H1 (cell line): ENCODE measurements at regions not wholly inside any gene's neighbourhood (a gene's known extent, or its start where the extent isn't known, plus 50 kb on each side); places are given as distances from the start of the nearest gene placed in this dataset.
A peak's percentile ranks its signal among the peaks of the same experiment; 100 is the strongest.

Source experiments
- CTCF ChIA-PET: fragments of 300-600 bp; sonication (Branson Sonifier 250); formaldehyde crosslinking; loops from one replicate; lab custom pipeline; 2021; ENCODE audit not compliant: partially characterized antibody; lab: Charles Lee
- POLR2A ChIA-PET: fragments of 300-600 bp; sonication (Branson Sonifier 250); formaldehyde crosslinking; loops from one replicate; lab custom pipeline; 2021; ENCODE audit warnings: inconsistent platforms; ENCODE audit not compliant: partially characterized antibody; lab: Charles Lee
- DNase-seq, 2 experiments: peaks; one replicate each; pipeline versions ENCODE4 v3.0.0 to v3.0.0-alpha.2; 2010 to 2022; ENCODE audit warnings: low spot score in 2 of 2, low read depth in 1 of 2, mixed read lengths in 1 of 2
- FAIRE-seq: peaks from 2 replicates; lab custom pipeline; 2011; peaks lifted over from hg19 to GRCh38; lab: Jason Lieb, UNC
- H2AFZ ChIP-seq: 2 replicates; pipeline ENCODE4 v1.8.1; 2012; ENCODE audit warnings: low read length, inconsistent platforms
- H2AK5ac ChIP-seq: 2 replicates; pipeline ENCODE4 v1.6.1; 2013; ENCODE audit warnings: low read depth, low read length
- H2BK120ac ChIP-seq: replicated peaks from 2 replicates; pipeline ENCODE3; 2013; ENCODE audit warnings: low read depth, low read length, inconsistent platforms
- H2BK12ac ChIP-seq: 2 replicates; pipeline ENCODE4 v1.6.1; 2013; ENCODE audit warnings: low read depth, low read length
- H2BK15ac ChIP-seq: 2 replicates; pipeline ENCODE4 v1.6.1; 2013; ENCODE audit warnings: low read length
- H2BK20ac ChIP-seq: 2 replicates; pipeline ENCODE4 v1.6.1; 2013; ENCODE audit warnings: low read length
- H2BK5ac ChIP-seq: 2 replicates; pipeline ENCODE4 v1.6.1; 2013; ENCODE audit warnings: low read depth, low read length
- H3K14ac ChIP-seq: 2 replicates; pipeline ENCODE4 v1.6.1; 2013; ENCODE audit warnings: inconsistent platforms; ENCODE audit not compliant: insufficient read length
- H3K18ac ChIP-seq: 2 replicates; pipeline ENCODE4 v1.6.1; 2013; ENCODE audit warnings: low read length; ENCODE audit errors: extremely low read depth
- H3K23ac ChIP-seq: 2 replicates; pipeline ENCODE4 v1.6.1; 2013; ENCODE audit warnings: inconsistent platforms; ENCODE audit not compliant: insufficient read length
- H3K23me2 ChIP-seq: 2 replicates; pipeline ENCODE4 v1.6.1; 2013; ENCODE audit warnings: low read depth, low read length
- H3K27ac ChIP-seq: 2 replicates; pipeline ENCODE4 v1.6.1; 2011; ENCODE audit warnings: low read depth, low read length, inconsistent platforms
- H3K27me3 ChIP-seq, 4 experiments: replicated peaks in 1 of 4; 1 replicate in 1 of 4; 2 replicates in 3 of 4; pipeline versions ENCODE4 v1.6.1 to v1.8.1; 2011 to 2013; ENCODE audit warnings: low read length in 3 of 4, mild to moderate bottlenecking in 3 of 4, inconsistent platforms in 2 of 4, mixed read lengths in 2 of 4, moderate library complexity in 1 of 4; ENCODE audit not compliant: control insufficient read depth in 3 of 4, insufficient read depth in 3 of 4; ENCODE audit errors: extremely low read depth in 1 of 4
- H3K36me3 ChIP-seq, 4 experiments: 2 replicates each; pipeline versions ENCODE4 v1.6.1 to v1.8.1; 2011 to 2013; ENCODE audit warnings: mild to moderate bottlenecking in 4 of 4, low read length in 3 of 4, moderate library complexity in 2 of 4, control low read depth in 1 of 4, inconsistent platforms in 1 of 4; ENCODE audit not compliant: insufficient read depth in 4 of 4, control insufficient read depth in 2 of 4
- H3K4ac ChIP-seq: replicated peaks from 2 replicates; pipeline ENCODE3; 2013; ENCODE audit warnings: low read length, low read depth, mixed read lengths, inconsistent platforms; ENCODE audit not compliant: insufficient read length
- H3K4me1 ChIP-seq, 4 experiments: replicated peaks in 1 of 4; 1 replicate in 1 of 4; 2 replicates in 3 of 4; pipeline versions ENCODE4 v1.6.1 to v1.8.1; 2011 to 2013; ENCODE audit warnings: low read length in 3 of 4, inconsistent platforms in 2 of 4, mixed read lengths in 1 of 4; ENCODE audit not compliant: insufficient read depth in 4 of 4, control insufficient read depth in 3 of 4
- H3K4me2 ChIP-seq, 2 experiments: 2 replicates each; pipeline versions ENCODE4 v1.6.1 to v1.8.1; 2011 to 2013; ENCODE audit warnings: low read depth in 2 of 2, low read length in 2 of 2, control low read depth in 1 of 2, inconsistent platforms in 1 of 2, mild to moderate bottlenecking in 1 of 2; ENCODE audit not compliant: insufficient read depth in 1 of 2
- H3K4me3 ChIP-seq, 4 experiments: fragments of 200-600, 300-600 bp in 1 of 4; sonication (generic), shearing (Covaris generic), sonication (Bioruptor Twin) in 1 of 4; 2 replicates each; pipeline versions ENCODE4 v1.5.1 to v1.8.1; 2011 to 2016; ENCODE audit warnings: low read length in 4 of 4, low read depth in 3 of 4, control low read depth in 2 of 4, inconsistent platforms in 2 of 4, mild to moderate bottlenecking in 2 of 4, mixed read lengths in 1 of 4, moderate library complexity in 1 of 4; ENCODE audit not compliant: insufficient read depth in 2 of 4; ENCODE audit errors: extremely low read depth in 1 of 4
- H3K56ac ChIP-seq: replicated peaks from 2 replicates; pipeline ENCODE3; 2013; ENCODE audit warnings: low read depth, mild to moderate bottlenecking, mixed read lengths, low read length, inconsistent platforms; ENCODE audit not compliant: insufficient read length
- H3K79me1 ChIP-seq: 2 replicates; pipeline ENCODE4 v1.6.1; 2013; ENCODE audit warnings: low read depth, low read length, control low read depth
- H3K79me2 ChIP-seq, 2 experiments: 2 replicates each; pipeline versions ENCODE4 v1.6.1 to v1.8.1; 2012 to 2013; ENCODE audit warnings: low read length in 2 of 2, mild to moderate bottlenecking in 2 of 2, inconsistent platforms in 1 of 2; ENCODE audit not compliant: insufficient read depth in 2 of 2, control insufficient read depth in 1 of 2
- H3K9ac ChIP-seq, 4 experiments: replicated peaks in 1 of 4; 1 replicate in 1 of 4; 2 replicates in 3 of 4; pipeline versions ENCODE4 v1.6.1 to v1.8.1; 2011 to 2013; ENCODE audit warnings: low read depth in 3 of 4, low read length in 3 of 4, control low read depth in 2 of 4, mild to moderate bottlenecking in 2 of 4, moderate library complexity in 2 of 4, inconsistent platforms in 1 of 4; ENCODE audit errors: extremely low read depth in 1 of 4
- H3K9me3 ChIP-seq, 2 experiments: 2 replicates each; pipeline versions ENCODE4 v1.6.1 to v1.8.1; 2012 to 2013; ENCODE audit warnings: mild to moderate bottlenecking in 2 of 2, moderate library complexity in 2 of 2, control low read depth in 1 of 2, inconsistent platforms in 1 of 2, low read depth in 1 of 2, low read length in 1 of 2, mixed read lengths in 1 of 2; ENCODE audit not compliant: insufficient read depth in 2 of 2
- H4K20me1 ChIP-seq, 2 experiments: replicated peaks in 1 of 2; 2 replicates each; pipeline versions ENCODE3 to v1.8.1; 2011 to 2013; ENCODE audit warnings: inconsistent platforms in 2 of 2, low read length in 2 of 2, mild to moderate bottlenecking in 1 of 2; ENCODE audit not compliant: insufficient read depth in 2 of 2, control insufficient read depth in 1 of 2
- H4K5ac ChIP-seq: 2 replicates; pipeline ENCODE4 v1.6.1; 2013; ENCODE audit warnings: low read length, low read depth, mixed read lengths, inconsistent platforms; ENCODE audit not compliant: insufficient read length
- H4K8ac ChIP-seq: 2 replicates; pipeline ENCODE4 v1.8.0; 2013; ENCODE audit warnings: mild to moderate bottlenecking, moderate library complexity, low read length, inconsistent platforms; ENCODE audit not compliant: insufficient read depth; ENCODE audit errors: extremely low read depth
- H4K91ac ChIP-seq: replicated peaks from 2 replicates; pipeline ENCODE3; 2013; ENCODE audit warnings: low read length, mixed read lengths, inconsistent platforms; ENCODE audit not compliant: insufficient read length
- BACH1 ChIP-seq: IDR thresholded peaks from 2 replicates; pipeline ENCODE4 v1.6.1; 2012; ENCODE audit warnings: low read length, improper control_type of control experiment
- CEBPB ChIP-seq: IDR thresholded peaks from 2 replicates; pipeline ENCODE4 v1.6.1; 2012; ENCODE audit warnings: low read depth, low read length
- JUN ChIP-seq: IDR thresholded peaks from 2 replicates; pipeline ENCODE4 v1.6.1; 2011; ENCODE audit warnings: low read depth, mild to moderate bottlenecking, improper control_type of control experiment, low read length
- WGBS, 2 experiments: shearing (Covaris generic) in 1 of 2; methylation state at CpG; one replicate each; pipeline versions ENCODE4 v1.1.6 to v1.1.7; 2013 to 2015; ENCODE audit warnings: low lambda C conversion rate in 2 of 2, mixed read lengths in 2 of 2, inconsistent platforms in 1 of 2, low coverage in 1 of 2, missing lambda C conversion rate in 1 of 2; ENCODE audit not compliant: insufficient replicate concordance in 2 of 2, insufficient coverage in 1 of 2, insufficient read length in 1 of 2; ENCODE audit errors: extremely low coverage in 1 of 2, missing lambda C conversion rate in 1 of 2; 5-methylcytosine and 5-hydroxymethylcytosine counted together

DNA sequence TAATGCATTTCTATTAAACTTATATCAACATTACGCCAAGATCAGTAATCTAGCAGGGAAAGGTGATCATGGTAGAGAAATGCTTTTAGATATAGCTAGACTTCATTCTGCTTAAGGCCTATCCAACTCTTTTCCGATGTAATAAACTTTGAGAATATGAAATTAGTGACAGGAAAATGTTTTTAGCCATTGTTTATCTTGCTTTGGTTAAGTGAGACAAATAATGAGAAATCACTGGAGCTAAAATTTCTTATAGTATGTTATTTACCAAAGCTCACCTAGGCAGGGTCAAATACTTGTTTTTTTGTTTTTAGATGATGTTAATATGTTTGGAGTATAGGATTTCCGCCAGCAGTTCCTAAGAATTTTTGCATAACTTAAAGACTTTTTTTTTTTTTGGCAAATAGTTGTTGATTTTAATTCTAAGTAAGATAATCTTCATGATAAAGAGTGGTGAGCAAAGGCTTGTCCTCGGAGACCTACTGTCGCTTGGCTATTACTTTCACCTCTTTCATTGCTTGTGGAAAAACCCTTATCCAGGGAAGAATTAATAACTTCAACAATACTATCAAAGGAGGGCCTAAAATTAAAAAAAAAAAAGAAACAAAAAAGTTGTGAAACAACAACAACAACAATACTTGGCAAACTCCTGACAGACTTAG lies 98.3 kb downstream of the SOX4 start:
- POLR2A ChIA-PET, result interaction anchor here (0.6 to 1.7 kb wide), 4 partner anchors 9 to 98 kb away, joined by 3 to 6 read pairs (median 4); partner anchors contain the start of gene SOX4
- peaks cover 14 to 86% of the 10 kb centered on the region in 2 experiments for H3K79me2 ChIP-seq
- TF ChIP-seq BACH1 (no peak), JUN (no peak), CEBPB (no peak)

More for the DNA sequence above, 98.3 kb downstream of the SOX4 start:
- CTCF ChIA-PET, result interaction anchor here (1.4 to 1.7 kb wide), 2 partner anchors 49 to 82 kb away, joined by 3 read pairs; no protein-coding TSS in a partner anchor
- Histone ChIP-seq H3K14ac (no peak overlapping the region), H3K36me3 (peaks cover 0 to 16% (median 8%) of the 10 kb centered on the region in 4 experiments; a peak in 4 of 8 replicates), H4K5ac (peak overlapping the region; percentile 100), H3K56ac (peak overlapping the region; percentile 55), H3K23ac (no peak overlapping the region), H3K23me2 (no peaks in the 10 kb centered on the region), H2AFZ (no peak overlapping the region), H3K9me3 (peaks cover 9 to 16% of the 10 kb centered on the region in 2 experiments), H3K79me1 (no peaks in the 10 kb centered on the region; the same call in 1 of the 2 replicates), H3K18ac (peak overlapping the region; percentile 80; the same call in 1 of the 2 replicates), H3K4me3 (peak overlapping the region in 3 of 4 experiments; percentile 3 to 48 (median 14); a peak in 3 of 8 replicates), H2BK15ac (no peak overlapping the region), H2AK5ac (no peak overlapping the region), H3K9ac (peak overlapping the region in 1 of 4 experiments; percentile 49; a peak in 1 of 7 replicates), H2BK120ac (peak overlapping the region; percentile 93), H2BK5ac (no peak overlapping the region), H3K4me1 (peaks cover 4 to 19% (median 9%) of the 10 kb centered on the region in 4 experiments; a peak in 5 of 7 replicates), H3K27me3 (no peaks in the 10 kb centered on the region), H4K20me1 (no peaks in the 10 kb centered on the region), H2BK12ac (no peak overlapping the region), H3K27ac (peak overlapping the region; percentile 13; the same call in 1 of the 2 replicates), H4K91ac (no peak overlapping the region), H3K4me2 (peak overlapping the region; percentile 42 to 55), H2BK20ac (no peak overlapping the region), H4K8ac (no peak overlapping the region), H3K4ac (no peak overlapping the region)
- 6% methylated on average over 5 of the region's 5 CpGs; no CpG with 5 or more reads in 1 of the 2 experiments for whole genome bisulfite sequencing, 2 experiments
- FAIRE-seq (peak; percentile 19), DNase-seq (no peak)
